ENCODE measurements at regions not wholly inside any gene's neighbourhood (a gene's known extent, or its start where the extent isn't known, plus 50 kb on each side); places are given as distances from the start of the nearest gene placed in this dataset.

DNA sequence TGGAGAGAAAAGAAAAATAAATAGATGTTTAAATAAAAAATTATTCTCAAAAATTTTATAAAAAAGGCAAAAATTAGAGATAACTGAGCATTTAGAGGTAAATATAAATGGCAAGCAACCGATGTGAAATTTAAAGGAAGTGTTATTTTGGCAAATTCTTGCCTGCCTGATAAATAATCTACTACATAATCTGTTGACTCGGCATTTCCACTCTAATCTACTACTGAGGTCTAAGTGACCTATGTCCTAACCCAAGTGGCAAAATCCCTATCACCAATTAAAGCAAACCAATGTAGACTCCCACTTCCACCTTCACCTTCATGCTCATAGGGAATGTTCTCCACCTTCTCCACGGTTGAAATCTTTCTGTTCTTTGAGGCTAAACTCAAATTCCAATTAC lies 1124.1 kb upstream of the CDH2 start:
- BruUV-seq (replicated peaks): no TSS peak
- ChIA-PET CTCF (no interaction called here), POLR2A (no interaction called here)
- TF ChIP-seq POLR2AphosphoS5 (IDR thresholded peaks at IDR 0.05; ENCODE audit: low read depth, low read length) (no peak), SIN3A (IDR thresholded peaks at IDR 0.05; ENCODE audit: borderline replicate concordance, insufficient read depth, low read depth, low read length) (no peak), TCF7L2 (IDR thresholded peaks at IDR 0.05; ENCODE audit: low read depth, low read length) (no peak)
- TF ChIP-seq, protein P1, sequence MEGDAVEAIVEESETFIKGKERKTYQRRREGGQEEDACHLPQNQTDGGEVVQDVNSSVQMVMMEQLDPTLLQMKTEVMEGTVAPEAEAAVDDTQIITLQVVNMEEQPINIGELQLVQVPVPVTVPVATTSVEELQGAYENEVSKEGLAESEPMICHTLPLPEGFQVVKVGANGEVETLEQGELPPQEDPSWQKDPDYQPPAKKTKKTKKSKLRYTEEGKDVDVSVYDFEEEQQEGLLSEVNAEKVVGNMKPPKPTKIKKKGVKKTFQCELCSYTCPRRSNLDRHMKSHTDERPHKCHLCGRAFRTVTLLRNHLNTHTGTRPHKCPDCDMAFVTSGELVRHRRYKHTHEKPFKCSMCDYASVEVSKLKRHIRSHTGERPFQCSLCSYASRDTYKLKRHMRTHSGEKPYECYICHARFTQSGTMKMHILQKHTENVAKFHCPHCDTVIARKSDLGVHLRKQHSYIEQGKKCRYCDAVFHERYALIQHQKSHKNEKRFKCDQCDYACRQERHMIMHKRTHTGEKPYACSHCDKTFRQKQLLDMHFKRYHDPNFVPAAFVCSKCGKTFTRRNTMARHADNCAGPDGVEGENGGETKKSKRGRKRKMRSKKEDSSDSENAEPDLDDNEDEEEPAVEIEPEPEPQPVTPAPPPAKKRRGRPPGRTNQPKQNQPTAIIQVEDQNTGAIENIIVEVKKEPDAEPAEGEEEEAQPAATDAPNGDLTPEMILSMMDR (IDR thresholded peaks at IDR 0.05): no peak
- TF ChIP-seq, protein P2, sequence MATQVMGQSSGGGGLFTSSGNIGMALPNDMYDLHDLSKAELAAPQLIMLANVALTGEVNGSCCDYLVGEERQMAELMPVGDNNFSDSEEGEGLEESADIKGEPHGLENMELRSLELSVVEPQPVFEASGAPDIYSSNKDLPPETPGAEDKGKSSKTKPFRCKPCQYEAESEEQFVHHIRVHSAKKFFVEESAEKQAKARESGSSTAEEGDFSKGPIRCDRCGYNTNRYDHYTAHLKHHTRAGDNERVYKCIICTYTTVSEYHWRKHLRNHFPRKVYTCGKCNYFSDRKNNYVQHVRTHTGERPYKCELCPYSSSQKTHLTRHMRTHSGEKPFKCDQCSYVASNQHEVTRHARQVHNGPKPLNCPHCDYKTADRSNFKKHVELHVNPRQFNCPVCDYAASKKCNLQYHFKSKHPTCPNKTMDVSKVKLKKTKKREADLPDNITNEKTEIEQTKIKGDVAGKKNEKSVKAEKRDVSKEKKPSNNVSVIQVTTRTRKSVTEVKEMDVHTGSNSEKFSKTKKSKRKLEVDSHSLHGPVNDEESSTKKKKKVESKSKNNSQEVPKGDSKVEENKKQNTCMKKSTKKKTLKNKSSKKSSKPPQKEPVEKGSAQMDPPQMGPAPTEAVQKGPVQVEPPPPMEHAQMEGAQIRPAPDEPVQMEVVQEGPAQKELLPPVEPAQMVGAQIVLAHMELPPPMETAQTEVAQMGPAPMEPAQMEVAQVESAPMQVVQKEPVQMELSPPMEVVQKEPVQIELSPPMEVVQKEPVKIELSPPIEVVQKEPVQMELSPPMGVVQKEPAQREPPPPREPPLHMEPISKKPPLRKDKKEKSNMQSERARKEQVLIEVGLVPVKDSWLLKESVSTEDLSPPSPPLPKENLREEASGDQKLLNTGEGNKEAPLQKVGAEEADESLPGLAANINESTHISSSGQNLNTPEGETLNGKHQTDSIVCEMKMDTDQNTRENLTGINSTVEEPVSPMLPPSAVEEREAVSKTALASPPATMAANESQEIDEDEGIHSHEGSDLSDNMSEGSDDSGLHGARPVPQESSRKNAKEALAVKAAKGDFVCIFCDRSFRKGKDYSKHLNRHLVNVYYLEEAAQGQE (IDR thresholded peaks at IDR 0.05; ENCODE audit: insufficient read depth in 1 of 2, low read depth in 2 of 2, low read length in 1 of 2): no peak
- ATAC-seq (no peak), DNase-seq (ENCODE audit: low read depth, low spot score) (no peak)
- Histone ChIP-seq H3K27ac (ENCODE audit: low read length) (no peak overlapping the region), H3K27me3 (ENCODE audit: control insufficient read depth, insufficient read depth, low read length) (no peaks in the 10 kb centered on the region), H3K4me3 (ENCODE audit: low read depth in 2 of 2, low read length in 2 of 2) (no peak overlapping the region), H3K36me3 (ENCODE audit: control insufficient read depth, insufficient read depth, low read length) (no peaks in the 10 kb centered on the region), H3K4me1 (ENCODE audit: control insufficient read depth, insufficient read depth, low read length) (no peaks in the 10 kb centered on the region), H3K9me3 (ENCODE audit: control insufficient read depth, insufficient read depth, low read depth, low read length) (no peaks in the 10 kb centered on the region)
- in situ Hi-C loops (cut with HindIII; ENCODE audit: low pct_unique_long_range_greater_than_20kb, low sequenced_read_pairs): no loop called here
- intact Hi-C loops (cut with micrococcal nuclease; ENCODE audit: unreplicated experiment): no loop called here

DNA sequence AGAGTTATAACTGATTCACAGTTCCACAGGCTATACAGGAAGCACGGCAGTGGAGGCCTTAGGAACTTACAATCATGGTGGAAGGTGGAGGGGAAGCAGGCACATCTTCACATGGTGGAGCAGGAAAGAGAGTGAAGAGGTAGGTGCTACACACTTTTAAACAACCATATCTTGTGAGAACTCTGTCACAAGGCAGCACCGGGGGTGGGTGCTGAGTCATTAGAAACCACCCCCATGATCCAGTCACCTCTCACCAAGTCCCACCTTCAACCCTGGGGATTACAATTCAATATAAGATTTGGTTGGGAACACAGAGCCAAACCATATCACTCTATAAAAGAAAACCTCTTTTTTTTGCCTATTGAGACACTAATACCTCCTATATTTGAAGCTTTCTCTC lies 1108.5 kb upstream of the CDH2 start:
- Histone ChIP-seq H3K27ac (ENCODE audit: low read length) (no peak overlapping the region), H3K36me3 (ENCODE audit: control insufficient read depth, insufficient read depth, low read length) (no peaks in the 10 kb centered on the region), H3K4me3 (ENCODE audit: low read depth in 2 of 2, low read length in 2 of 2) (no peak overlapping the region), H3K27me3 (ENCODE audit: control insufficient read depth, insufficient read depth, low read length) (no peaks in the 10 kb centered on the region), H3K9me3 (ENCODE audit: control insufficient read depth, insufficient read depth, low read depth, low read length) (no peaks in the 10 kb centered on the region), H3K4me1 (ENCODE audit: control insufficient read depth, insufficient read depth, low read length) (no peaks in the 10 kb centered on the region)
- no peak for DNase-seq (ENCODE audit: low read depth, low spot score)
- no peak for ATAC-seq
- CTCF ChIA-PET: no interaction called here
- POLR2A ChIA-PET: no interaction called here
- BruUV-seq (replicated peaks): no TSS peak
- in situ Hi-C loops (cut with HindIII; ENCODE audit: low pct_unique_long_range_greater_than_20kb, low sequenced_read_pairs) (no loop called here), intact Hi-C loops (cut with micrococcal nuclease; ENCODE audit: unreplicated experiment) (no loop called here)
- TF ChIP-seq TCF7L2 (IDR thresholded peaks at IDR 0.05; ENCODE audit: low read depth, low read length) (no peak), SIN3A (IDR thresholded peaks at IDR 0.05; ENCODE audit: borderline replicate concordance, insufficient read depth, low read depth, low read length) (no peak), POLR2AphosphoS5 (IDR thresholded peaks at IDR 0.05; ENCODE audit: low read depth, low read length) (no peak)
- TF ChIP-seq, protein P1 (IDR thresholded peaks at IDR 0.05): no peak
- TF ChIP-seq, protein P2 (IDR thresholded peaks at IDR 0.05; ENCODE audit: insufficient read depth in 1 of 2, low read depth in 2 of 2, low read length in 1 of 2): no peak

Data from Panc1 (cell line).